Panc1 (cell line): ENCODE measurements at regions not wholly inside any gene's neighbourhood (a gene's known extent, or its start where the extent isn't known, plus 50 kb on each side); places are given as distances from the start of the nearest gene placed in this dataset.

Source experiments
- ATAC-seq: fragments of 200-7000 bp; cut with Tn5 transposase; 2 replicates; pipeline ENCODE4 v1.9.1; 2020; ENCODE audit warnings: mild to moderate bottlenecking, moderate library complexity
- BruUV-seq: library from RNA; stranded (reverse); fragments of 400-500 nt; replicated peaks from 2 replicates; lab custom pipeline; 2021; lab: Mats Ljungman, UMichigan
- CTCF ChIA-PET: fragments of 300-600 bp; sonication (Branson Sonifier 250); formaldehyde crosslinking; loops from one replicate; lab custom pipeline; 2022; ENCODE audit warnings: antibody characterized with exemption; lab: Charles Lee
- POLR2A ChIA-PET: fragments of 300-600 bp; sonication (Branson Sonifier 250); formaldehyde crosslinking; loops from one replicate; lab custom pipeline; 2022; ENCODE audit warnings: antibody characterized with exemption; lab: Charles Lee
- DNase-seq: peaks from one replicate; pipeline ENCODE4 v3.0.0-alpha.2; 2010; ENCODE audit warnings: low read depth, low spot score
- H3K27ac ChIP-seq: 2 replicates; pipeline ENCODE4 v1.5.1; 2011; ENCODE audit warnings: mild to moderate bottlenecking, low read length, inconsistent platforms
- H3K27me3 ChIP-seq: fragments of 200-500 bp; sonication (Bioruptor generic); 2 replicates; pipeline ENCODE4 v1.6.0; 2014; ENCODE audit warnings: low read length, inconsistent platforms; ENCODE audit not compliant: control insufficient read depth, insufficient read depth
- H3K36me3 ChIP-seq: fragments of 200-500 bp; sonication (Bioruptor generic); 2 replicates; pipeline ENCODE4 v1.5.1; 2014; ENCODE audit warnings: inconsistent platforms, mild to moderate bottlenecking, low read length, moderate library complexity; ENCODE audit not compliant: control insufficient read depth, insufficient read depth
- H3K4me1 ChIP-seq: 2 replicates; pipeline ENCODE4 v1.5.1; 2011; ENCODE audit warnings: inconsistent platforms, mild to moderate bottlenecking, low read length, moderate library complexity; ENCODE audit not compliant: control insufficient read depth, insufficient read depth
- H3K4me3 ChIP-seq, 2 experiments: 2 replicates each; pipeline ENCODE4 v1.5.1; 2011 to 2012; ENCODE audit warnings: low read depth in 2 of 2, low read length in 2 of 2, mild to moderate bottlenecking in 2 of 2, inconsistent platforms in 1 of 2, moderate library complexity in 1 of 2
- H3K9me3 ChIP-seq: fragments of 200-500 bp; sonication (Bioruptor generic); 2 replicates; pipeline ENCODE4 v1.5.1; 2014; ENCODE audit warnings: low read depth, mild to moderate bottlenecking, inconsistent platforms, low read length, moderate library complexity; ENCODE audit not compliant: control insufficient read depth, insufficient read depth
- POLR2AphosphoS5 ChIP-seq: IDR thresholded peaks from 2 replicates; pipeline ENCODE4 v1.6.1; 2012; ENCODE audit warnings: mild to moderate bottlenecking, low read depth, low read length, moderate library complexity
- REST ChIP-seq, 2 experiments: IDR thresholded peaks; 2 replicates each; pipeline ENCODE4 v1.6.1; 2011 to 2012; ENCODE audit warnings: low read depth in 2 of 2, control low read depth in 1 of 2, low read length in 1 of 2, mild to moderate bottlenecking in 1 of 2, moderate library complexity in 1 of 2; ENCODE audit not compliant: insufficient read depth in 1 of 2
- SIN3A ChIP-seq: IDR thresholded peaks from 2 replicates; pipeline ENCODE4 v1.6.1; 2012; ENCODE audit warnings: low read depth, mild to moderate bottlenecking, low read length, moderate library complexity, borderline replicate concordance; ENCODE audit not compliant: insufficient read depth
- TCF7L2 ChIP-seq: IDR thresholded peaks from 2 replicates; pipeline ENCODE4 v1.6.1; 2011; ENCODE audit warnings: mild to moderate bottlenecking, low read depth, low read length, inconsistent platforms
- in situ Hi-C: cut with HindIII; loops from 2 replicates; pipeline ENCODE4 v1.10.0; 2016; ENCODE audit warnings: low sequenced_read_pairs, low pct_unique_long_range_greater_than_20kb
- intact Hi-C: fragments of 100-400 bp; cut with micrococcal nuclease; formaldehyde crosslinking; loops from one replicate; pipeline ENCODE4 v1.10.0; 2022; ENCODE audit not compliant: unreplicated experiment
- TF ChIP-seq, protein P1 (sequence below): fragments of 450-650 bp; IDR thresholded peaks from 2 replicates; pipeline ENCODE4 v1.5.1; 2017; ENCODE audit warnings: mild to moderate bottlenecking

GRCh38 chr6:22697306-22697705, 127.9 kb downstream of the HDGFL1 start:
- ATAC-seq, result no peak
- ChIA-PET POLR2A (interaction anchor here (0.5 kb wide), 1 partner anchor 177 kb away, joined by 4 read pairs; no protein-coding TSS in a partner anchor), CTCF (no interaction called here)
- in situ Hi-C loops, result no loop called here
- TF ChIP-seq SIN3A (no peak), REST (IDR thresholded peaks at IDR 0.05; ENCODE audit: insufficient read depth in 1 of 2, low read depth in 2 of 2, low read length in 1 of 2) (no peak), POLR2AphosphoS5 (no peak)
- Histone ChIP-seq H3K36me3 (no peaks in the 10 kb centered on the region; the same call in 1 of the 2 replicates), H3K27me3 (no peaks in the 10 kb centered on the region), H3K27ac (no peak overlapping the region), H3K9me3 (no peaks in the 10 kb centered on the region), H3K4me3 (no peak overlapping the region), H3K4me1 (no peaks in the 10 kb centered on the region)
- no peak for DNase-seq
- no TSS peak for BruUV-seq
- intact Hi-C loops, result no loop called here

DNA sequence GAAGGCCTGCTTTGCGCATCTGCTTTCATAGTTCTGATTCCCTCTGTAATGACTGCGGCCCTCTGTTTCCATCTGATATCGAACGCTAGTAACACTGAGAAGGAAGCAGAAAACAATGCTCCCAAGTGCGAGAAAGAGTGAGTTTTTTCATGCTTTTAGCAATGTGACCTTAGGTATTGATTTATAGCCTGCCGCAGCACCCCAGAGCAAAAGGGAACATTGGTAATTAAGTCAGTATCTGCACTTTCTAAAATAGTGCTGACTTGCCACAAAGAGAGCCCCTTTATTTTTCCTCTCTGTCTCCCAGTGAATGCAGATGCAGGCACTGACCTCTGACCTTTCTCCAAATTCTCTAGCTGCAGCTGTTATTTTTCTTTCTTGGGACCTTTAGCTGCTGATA, 129.8 kb downstream of the HDGFL1 start:
- BruUV-seq, result no TSS peak
- Histone ChIP-seq H3K36me3 (no peaks in the 10 kb centered on the region; the same call in 1 of the 2 replicates), H3K9me3 (no peaks in the 10 kb centered on the region), H3K4me1 (no peaks in the 10 kb centered on the region), H3K27ac (no peak overlapping the region), H3K27me3 (no peaks in the 10 kb centered on the region), H3K4me3 (no peak overlapping the region)
- DNase-seq (no peak), ATAC-seq (no peak)
- in situ Hi-C loops (no loop called here), intact Hi-C loops (no loop called here)
- CTCF ChIA-PET, result no interaction called here
- TF ChIP-seq SIN3A (no peak), TCF7L2 (no peak), REST (IDR thresholded peaks at IDR 0.05; ENCODE audit: insufficient read depth in 1 of 2, low read depth in 2 of 2, low read length in 1 of 2) (no peak), POLR2AphosphoS5 (no peak)
- TF ChIP-seq, protein P1, sequence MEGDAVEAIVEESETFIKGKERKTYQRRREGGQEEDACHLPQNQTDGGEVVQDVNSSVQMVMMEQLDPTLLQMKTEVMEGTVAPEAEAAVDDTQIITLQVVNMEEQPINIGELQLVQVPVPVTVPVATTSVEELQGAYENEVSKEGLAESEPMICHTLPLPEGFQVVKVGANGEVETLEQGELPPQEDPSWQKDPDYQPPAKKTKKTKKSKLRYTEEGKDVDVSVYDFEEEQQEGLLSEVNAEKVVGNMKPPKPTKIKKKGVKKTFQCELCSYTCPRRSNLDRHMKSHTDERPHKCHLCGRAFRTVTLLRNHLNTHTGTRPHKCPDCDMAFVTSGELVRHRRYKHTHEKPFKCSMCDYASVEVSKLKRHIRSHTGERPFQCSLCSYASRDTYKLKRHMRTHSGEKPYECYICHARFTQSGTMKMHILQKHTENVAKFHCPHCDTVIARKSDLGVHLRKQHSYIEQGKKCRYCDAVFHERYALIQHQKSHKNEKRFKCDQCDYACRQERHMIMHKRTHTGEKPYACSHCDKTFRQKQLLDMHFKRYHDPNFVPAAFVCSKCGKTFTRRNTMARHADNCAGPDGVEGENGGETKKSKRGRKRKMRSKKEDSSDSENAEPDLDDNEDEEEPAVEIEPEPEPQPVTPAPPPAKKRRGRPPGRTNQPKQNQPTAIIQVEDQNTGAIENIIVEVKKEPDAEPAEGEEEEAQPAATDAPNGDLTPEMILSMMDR, result no peak
- POLR2A ChIA-PET, result no interaction called here
